Type B pancreatic cell (in vitro differentiated cells): ENCODE measurements at regions not wholly inside any gene's neighbourhood (a gene's known extent, or its start where the extent isn't known, plus 50 kb on each side); places are given as distances from the start of the nearest gene placed in this dataset.

Source experiments
- DNase-seq: peaks from one replicate; pipeline ENCODE4 v3.0.0; 2021; ENCODE audit warnings: mixed read lengths; ENCODE audit not compliant: unreplicated experiment; ENCODE audit errors: extremely low spot score
- H3K27ac Mint-ChIP-seq: 2 replicates; pipeline ENCODE4 v1.8.0; 2021; ENCODE audit warnings: mild to moderate bottlenecking, mixed read lengths
- H3K27me3 Mint-ChIP-seq: 2 replicates; pipeline ENCODE4 v1.8.0; 2021; ENCODE audit warnings: mixed read lengths
- H3K36me3 Mint-ChIP-seq: 2 replicates; pipeline ENCODE4 v1.8.0; 2021; ENCODE audit warnings: mixed read lengths
- H3K4me1 Mint-ChIP-seq: one replicate; pipeline ENCODE4 v1.8.0; 2021; ENCODE audit warnings: mixed read lengths; ENCODE audit not compliant: unreplicated experiment
- H3K4me3 Mint-ChIP-seq: 2 replicates; pipeline ENCODE4 v1.8.0; 2021; ENCODE audit warnings: mild to moderate bottlenecking, mixed read lengths
- H3K9me3 Mint-ChIP-seq: 2 replicates; pipeline ENCODE4 v1.8.0; 2021; ENCODE audit warnings: mixed read lengths
- CTCF ChIP-seq: fragments of 200-600 bp; sonication (generic); conservative IDR thresholded peaks from 2 replicates; pipeline ENCODE4 v1.5.0; 2021; ENCODE audit warnings: antibody characterized with exemption, mild to moderate bottlenecking

- H3K9me3 Mint-ChIP-seq: no peaks in the 10 kb centered on the region
- no peak for DNase-seq
- H3K36me3 Mint-ChIP-seq: no peaks in the 10 kb centered on the region
- H3K4me3 Mint-ChIP-seq: no peak overlapping the region
- no peak for TF ChIP-seq CTCF
- peaks cover 29% of the 10 kb centered on the region for H3K27me3 Mint-ChIP-seq
- no peaks in the 10 kb centered on the region for H3K4me1 Mint-ChIP-seq
- no peak overlapping the region for H3K27ac Mint-ChIP-seq
Observed at GRCh38 chr20:60501048-60501447, 542.8 kb downstream of the CDH26 start.

DNA sequence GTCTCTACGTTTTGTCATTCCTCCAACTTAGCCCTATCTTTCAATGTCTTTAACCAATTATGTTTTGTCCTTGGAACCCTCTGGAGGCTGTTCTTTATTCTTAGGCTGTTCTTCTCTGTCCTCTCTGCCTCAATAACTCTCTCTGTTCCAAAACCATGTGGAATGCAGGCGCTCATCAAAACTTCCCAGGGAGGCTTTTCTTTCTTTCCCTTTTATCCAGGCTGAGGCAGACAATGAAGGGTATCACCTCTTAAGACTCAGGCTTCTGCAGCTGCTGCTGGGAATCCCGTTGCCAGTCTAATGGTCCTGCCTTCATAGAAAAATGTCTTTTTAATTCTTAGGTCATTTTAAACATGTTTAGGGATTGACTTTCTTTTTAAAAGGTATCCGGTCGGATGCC, 544.7 kb downstream of the CDH26 start:
- Mint-ChIP-seq H3K4me3 (no peak overlapping the region), H3K9me3 (no peaks in the 10 kb centered on the region), H3K36me3 (no peaks in the 10 kb centered on the region), H3K4me1 (no peaks in the 10 kb centered on the region), H3K27ac (no peak overlapping the region), H3K27me3 (peaks cover 21% of the 10 kb centered on the region)
- TF ChIP-seq CTCF: no peak
- DNase-seq: no peak

DNA sequence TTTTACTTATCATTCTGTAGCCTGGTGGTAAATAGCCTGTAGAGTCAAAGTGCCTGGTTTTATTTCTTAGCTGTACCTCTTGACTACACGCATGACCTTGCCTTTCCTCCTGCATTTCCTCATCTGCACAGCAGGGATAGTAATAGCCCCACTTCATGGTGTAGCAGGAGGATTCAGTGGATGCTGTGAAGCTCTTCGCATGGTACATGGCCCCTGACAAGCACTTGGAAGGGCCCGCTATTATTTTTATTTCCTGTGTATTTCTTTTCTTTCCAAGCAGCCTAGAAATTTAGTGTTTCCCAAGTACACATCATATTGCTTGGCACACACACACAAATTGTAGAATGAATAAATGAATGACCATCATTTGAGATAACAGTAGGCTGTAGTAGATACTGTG, 547.2 kb downstream of the CDH26 start:
- Mint-ChIP-seq H3K9me3 (no peaks in the 10 kb centered on the region), H3K27ac (no peak overlapping the region), H3K36me3 (no peaks in the 10 kb centered on the region)

GRCh38 chr20:60506061-60506460, 547.8 kb downstream of the CDH26 start:
- Mint-ChIP-seq H3K9me3 (no peaks in the 10 kb centered on the region), H3K27ac (no peak overlapping the region), H3K36me3 (no peaks in the 10 kb centered on the region), H3K27me3 (peaks cover 27% of the 10 kb centered on the region), H3K4me3 (no peak overlapping the region), H3K4me1 (no peaks in the 10 kb centered on the region)
- no peak for DNase-seq
- TF ChIP-seq CTCF: no peak

More for the DNA sequence above, 547.2 kb downstream of the CDH26 start:
- H3K4me1 Mint-ChIP-seq: no peaks in the 10 kb centered on the region
- H3K27me3 Mint-ChIP-seq: peaks cover 34% of the 10 kb centered on the region
- H3K4me3 Mint-ChIP-seq: no peak overlapping the region
- no peak for DNase-seq
- TF ChIP-seq CTCF: no peak

- no peak for DNase-seq
- Mint-ChIP-seq H3K9me3 (no peaks in the 10 kb centered on the region), H3K36me3 (no peaks in the 10 kb centered on the region), H3K4me3 (no peak overlapping the region), H3K4me1 (no peaks in the 10 kb centered on the region), H3K27me3 (peaks cover 22% of the 10 kb centered on the region), H3K27ac (no peak overlapping the region)
- TF ChIP-seq CTCF: no peak
Observed at GRCh38 chr20:60507087-60507694, 549.0 kb downstream of the CDH26 start.

GRCh38 chr20:60509407-60509806, 551.2 kb downstream of the CDH26 start:
- no peak overlapping the region for H3K4me3 Mint-ChIP-seq
- peaks cover 4% of the 10 kb centered on the region for H3K4me1 Mint-ChIP-seq
- peaks cover 20% of the 10 kb centered on the region for H3K27me3 Mint-ChIP-seq
- no peak for TF ChIP-seq CTCF
- H3K36me3 Mint-ChIP-seq: no peaks in the 10 kb centered on the region
- DNase-seq: no peak
- H3K9me3 Mint-ChIP-seq: no peaks in the 10 kb centered on the region
- no peak overlapping the region for H3K27ac Mint-ChIP-seq
